Activated T-cell treated with anti-CD3 and anti-CD28 coated beads, Interleukin-2, amount 50 U/mL, for 24 hours (primary cell): ENCODE measurements at regions not wholly inside any gene's neighbourhood (a gene's known extent, or its start where the extent isn't known, plus 50 kb on each side); places are given as distances from the start of the nearest gene placed in this dataset.

Source experiments
- DNase-seq: peaks from one replicate; pipeline ENCODE4 v3.0.0-alpha.2; 2020
- H3K27ac Mint-ChIP-seq: 2 replicates; pipeline ENCODE4 v1.8.0; 2020; ENCODE audit warnings: mild to moderate bottlenecking, mixed read lengths
- H3K27me3 Mint-ChIP-seq: 2 replicates; pipeline ENCODE4 v1.8.0; 2020; ENCODE audit warnings: mixed read lengths
- H3K36me3 Mint-ChIP-seq: 2 replicates; pipeline ENCODE4 v1.8.0; 2020; ENCODE audit warnings: low read depth, mixed read lengths
- H3K4me1 Mint-ChIP-seq: 2 replicates; pipeline ENCODE4 v1.8.0; 2020; ENCODE audit warnings: low read depth, mixed read lengths
- H3K4me3 Mint-ChIP-seq: 2 replicates; pipeline ENCODE4 v1.8.0; 2020; ENCODE audit warnings: mild to moderate bottlenecking, moderate library complexity, mixed read lengths
- H3K9me3 Mint-ChIP-seq: 2 replicates; pipeline ENCODE4 v1.8.0; 2020; ENCODE audit warnings: mixed read lengths

- peaks cover 14% of the 10 kb centered on the region for H3K9me3 Mint-ChIP-seq
- no peaks in the 10 kb centered on the region for H3K4me1 Mint-ChIP-seq
- DNase-seq: no peak
- no peak overlapping the region for H3K27ac Mint-ChIP-seq
- no peak overlapping the region for H3K4me3 Mint-ChIP-seq
- H3K36me3 Mint-ChIP-seq: no peaks in the 10 kb centered on the region
- no peaks in the 10 kb centered on the region for H3K27me3 Mint-ChIP-seq
Observed at GRCh38 chr13:55705971-55706370, 1434.7 kb upstream of the PRR20A start.

- Mint-ChIP-seq H3K27me3 (no peaks in the 10 kb centered on the region), H3K27ac (no peak overlapping the region), H3K4me3 (no peak overlapping the region), H3K36me3 (no peaks in the 10 kb centered on the region), H3K4me1 (no peaks in the 10 kb centered on the region), H3K9me3 (peaks cover 12% of the 10 kb centered on the region)
- DNase-seq: no peak
Observed at GRCh38 chr13:55714120-55714519, 1426.6 kb upstream of the PRR20A start.

- DNase-seq: no peak
- no peaks in the 10 kb centered on the region for H3K36me3 Mint-ChIP-seq
Observed at GRCh38 chr13:55727683-55728082, 1413.0 kb upstream of the PRR20A start.

GRCh38 chr13:55728247-55728646 is 1412.5 kb upstream of the PRR20A start:
- Mint-ChIP-seq H3K36me3 (no peaks in the 10 kb centered on the region), H3K4me3 (no peak overlapping the region), H3K4me1 (no peaks in the 10 kb centered on the region), H3K9me3 (peaks cover 18% of the 10 kb centered on the region), H3K27me3 (no peaks in the 10 kb centered on the region), H3K27ac (no peak overlapping the region)
- DNase-seq: no peak

More at GRCh38 chr13:55727683-55728082, 1413.0 kb upstream of the PRR20A start:
- H3K4me3 Mint-ChIP-seq: no peak overlapping the region
- H3K4me1 Mint-ChIP-seq: no peaks in the 10 kb centered on the region
- H3K27me3 Mint-ChIP-seq: no peaks in the 10 kb centered on the region
- H3K27ac Mint-ChIP-seq: no peak overlapping the region
- peaks cover 14% of the 10 kb centered on the region for H3K9me3 Mint-ChIP-seq

GRCh38 chr13:55745828-55746227 is 1394.9 kb upstream of the PRR20A start:
- H3K36me3 Mint-ChIP-seq: no peaks in the 10 kb centered on the region
- H3K27ac Mint-ChIP-seq: no peak overlapping the region
- H3K4me1 Mint-ChIP-seq: no peaks in the 10 kb centered on the region
- DNase-seq: no peak
- peaks cover 2% of the 10 kb centered on the region for H3K9me3 Mint-ChIP-seq
- no peaks in the 10 kb centered on the region for H3K27me3 Mint-ChIP-seq
- no peak overlapping the region for H3K4me3 Mint-ChIP-seq

GRCh38 chr13:55761986-55762385 is 1378.7 kb upstream of the PRR20A start:
- Mint-ChIP-seq H3K27ac (no peak overlapping the region), H3K4me3 (no peak overlapping the region), H3K4me1 (no peaks in the 10 kb centered on the region), H3K9me3 (peaks cover 8% of the 10 kb centered on the region), H3K36me3 (no peaks in the 10 kb centered on the region), H3K27me3 (no peaks in the 10 kb centered on the region)
- no peak for DNase-seq

GRCh38 chr13:55777612-55778011 is 1363.1 kb upstream of the PRR20A start:
- Mint-ChIP-seq H3K27ac (no peak overlapping the region), H3K27me3 (no peaks in the 10 kb centered on the region), H3K36me3 (no peaks in the 10 kb centered on the region), H3K9me3 (peaks cover 9% of the 10 kb centered on the region), H3K4me3 (no peak overlapping the region), H3K4me1 (no peaks in the 10 kb centered on the region)
- no peak for DNase-seq

GRCh38 chr13:55783841-55784240 is 1356.9 kb upstream of the PRR20A start:
- H3K4me3 Mint-ChIP-seq: no peak overlapping the region
- H3K27ac Mint-ChIP-seq: no peak overlapping the region
- H3K4me1 Mint-ChIP-seq: no peaks in the 10 kb centered on the region
- H3K36me3 Mint-ChIP-seq: no peaks in the 10 kb centered on the region
- no peak for DNase-seq
- no peaks in the 10 kb centered on the region for H3K27me3 Mint-ChIP-seq
- H3K9me3 Mint-ChIP-seq: peaks cover 23% of the 10 kb centered on the region

- Mint-ChIP-seq H3K4me3 (no peak overlapping the region), H3K27ac (no peak overlapping the region)
- DNase-seq: no peak
Observed at GRCh38 chr13:55788548-55788947, 1352.2 kb upstream of the PRR20A start.

GRCh38 chr13:55792544-55793193 is 1348.0 kb upstream of the PRR20A start:
- Mint-ChIP-seq H3K9me3 (peaks cover 17% of the 10 kb centered on the region), H3K27ac (no peak overlapping the region), H3K27me3 (no peaks in the 10 kb centered on the region), H3K36me3 (no peaks in the 10 kb centered on the region), H3K4me1 (no peaks in the 10 kb centered on the region), H3K4me3 (no peak overlapping the region)
- DNase-seq: no peak

More at GRCh38 chr13:55788548-55788947, 1352.2 kb upstream of the PRR20A start:
- H3K9me3 Mint-ChIP-seq: peaks cover 16% of the 10 kb centered on the region
- H3K27me3 Mint-ChIP-seq: no peaks in the 10 kb centered on the region
- no peaks in the 10 kb centered on the region for H3K36me3 Mint-ChIP-seq
- H3K4me1 Mint-ChIP-seq: no peaks in the 10 kb centered on the region

- Mint-ChIP-seq H3K36me3 (no peaks in the 10 kb centered on the region), H3K27me3 (no peaks in the 10 kb centered on the region), H3K4me1 (no peaks in the 10 kb centered on the region), H3K4me3 (no peak overlapping the region), H3K9me3 (peaks cover 17% of the 10 kb centered on the region), H3K27ac (no peak overlapping the region)
- DNase-seq: no peak
Observed at GRCh38 chr13:55815458-55816033, 1325.2 kb upstream of the PRR20A start.

- DNase-seq: no peak
- Mint-ChIP-seq H3K27ac (no peak overlapping the region), H3K4me1 (no peaks in the 10 kb centered on the region), H3K27me3 (no peaks in the 10 kb centered on the region), H3K4me3 (no peak overlapping the region), H3K9me3 (peaks cover 17% of the 10 kb centered on the region), H3K36me3 (no peaks in the 10 kb centered on the region)
Observed at GRCh38 chr13:55816976-55817601, 1323.6 kb upstream of the PRR20A start.

- Mint-ChIP-seq H3K9me3 (peaks cover 17% of the 10 kb centered on the region), H3K27ac (no peak overlapping the region), H3K36me3 (no peaks in the 10 kb centered on the region), H3K4me3 (no peak overlapping the region), H3K4me1 (no peaks in the 10 kb centered on the region), H3K27me3 (no peaks in the 10 kb centered on the region)
- no peak for DNase-seq
Observed at GRCh38 chr13:55820817-55821216, 1319.9 kb upstream of the PRR20A start.

- Mint-ChIP-seq H3K4me3 (no peak overlapping the region), H3K27me3 (no peaks in the 10 kb centered on the region), H3K36me3 (no peaks in the 10 kb centered on the region), H3K9me3 (peaks cover 47% of the 10 kb centered on the region), H3K27ac (no peak overlapping the region), H3K4me1 (no peaks in the 10 kb centered on the region)
- no peak for DNase-seq
Observed at GRCh38 chr13:55869648-55870047, 1271.1 kb upstream of the PRR20A start.

GRCh38 chr13:55887561-55887960 is 1253.2 kb upstream of the PRR20A start:
- H3K9me3 Mint-ChIP-seq: peaks cover 28% of the 10 kb centered on the region

More at GRCh38 chr13:55887561-55887960, 1253.2 kb upstream of the PRR20A start:
- Mint-ChIP-seq H3K27me3 (no peaks in the 10 kb centered on the region), H3K4me3 (no peak overlapping the region), H3K36me3 (no peaks in the 10 kb centered on the region), H3K27ac (no peak overlapping the region), H3K4me1 (no peaks in the 10 kb centered on the region)
- DNase-seq: no peak
